Liver (tissue), 8 donors: ENCODE measurements at regions not wholly inside any gene's neighbourhood (a gene's known extent, or its start where the extent isn't known, plus 50 kb on each side); places are given as distances from the start of the nearest gene placed in this dataset.
"Not testable (repeated sequence)": the region's sequence is repeated elsewhere in the genome, so short reads cannot be mapped to it uniquely, and the experiment has no call there.

Source experiments
- DNase-seq: peaks from one replicate; pipeline ENCODE4 v3.0.0-alpha.2; 2017; ENCODE audit warnings: low spot score
- H3K27ac ChIP-seq, 2 donors: one replicate each; pipeline ENCODE4 v1.7.0; 2013; ENCODE audit warnings: inconsistent platforms in 2 of 2, low read length in 2 of 2, control low read depth in 1 of 2, low read depth in 1 of 2, mild to moderate bottlenecking in 1 of 2
- H3K27me3 ChIP-seq, 4 donors: one replicate each; pipeline versions ENCODE4 v1.6.1 to v1.7.0; 2013; ENCODE audit warnings: low read length in 3 of 4, inconsistent platforms in 1 of 4, mild to moderate bottlenecking in 1 of 4, moderate library complexity in 1 of 4; ENCODE audit not compliant: control insufficient read depth in 4 of 4, insufficient read depth in 4 of 4
- H3K36me3 ChIP-seq, 4 donors: one replicate each; pipeline versions ENCODE4 v1.6.1 to v1.7.0; 2013; ENCODE audit warnings: low read length in 3 of 4, mild to moderate bottlenecking in 3 of 4, low read depth in 1 of 4, moderate library complexity in 1 of 4; ENCODE audit not compliant: control insufficient read depth in 4 of 4, insufficient read depth in 3 of 4
- H3K4me1 ChIP-seq, 4 donors: one replicate each; pipeline versions ENCODE4 v1.6.1 to v1.7.0; 2013; ENCODE audit warnings: low read length in 3 of 4, mild to moderate bottlenecking in 3 of 4, moderate library complexity in 1 of 4; ENCODE audit not compliant: control insufficient read depth in 4 of 4, insufficient read depth in 4 of 4
- H3K4me3 ChIP-seq, 3 donors: one replicate each; pipeline versions ENCODE4 v1.6.1 to v1.7.0; 2013; ENCODE audit warnings: low read length in 3 of 3, control low read depth in 1 of 3, low read depth in 1 of 3, mild to moderate bottlenecking in 1 of 3
- H3K9ac ChIP-seq, 2 donors: one replicate each; pipeline ENCODE4 v1.7.0; 2013; ENCODE audit warnings: low read length in 2 of 2, mild to moderate bottlenecking in 2 of 2, moderate library complexity in 2 of 2, control low read depth in 1 of 2, low read depth in 1 of 2
- H3K9me3 ChIP-seq, 4 donors: one replicate each; pipeline versions ENCODE4 v1.6.1 to v1.7.0; 2013; ENCODE audit warnings: low read length in 3 of 4; ENCODE audit not compliant: control insufficient read depth in 4 of 4
- CTCF ChIP-seq: fragments of 150-350 bp; IDR thresholded peaks from 2 replicates; pipeline ENCODE4 v1.5.1; 2017; ENCODE audit warnings: improper control_type of control experiment, low read depth, low read length; ENCODE audit not compliant: missing input control
- EGR1 ChIP-seq, 2 donors: IDR thresholded peaks; 2 replicates each; pipeline ENCODE4 v1.6.1; 2016 to 2018; ENCODE audit warnings: antibody characterized with exemption in 2 of 2, low read depth in 2 of 2
- FOXA1 ChIP-seq: IDR thresholded peaks from 2 replicates; pipeline ENCODE4 v1.6.1; 2016; ENCODE audit warnings: antibody characterized with exemption
- FOXA2 ChIP-seq: IDR thresholded peaks from 2 replicates; pipeline ENCODE4 v1.6.1; 2016; ENCODE audit warnings: antibody characterized with exemption
- GABPA ChIP-seq, 2 donors: IDR thresholded peaks in 1 of 2; conservative IDR thresholded peaks in 1 of 2; 2 replicates each; pipeline ENCODE4 v1.6.1; 2016; ENCODE audit warnings: antibody characterized with exemption in 2 of 2, mild to moderate bottlenecking in 1 of 2, moderate library complexity in 1 of 2
- HNF4A ChIP-seq, 2 donors: conservative IDR thresholded peaks; 2 replicates each; pipeline ENCODE4 v1.6.1; 2016; ENCODE audit warnings: antibody characterized with exemption in 2 of 2, mild to moderate bottlenecking in 2 of 2
- HNF4G ChIP-seq: IDR thresholded peaks from 2 replicates; pipeline ENCODE4 v1.6.1; 2016; ENCODE audit warnings: antibody characterized with exemption
- JUND ChIP-seq, 2 donors: IDR thresholded peaks; 2 replicates each; pipeline ENCODE4 v1.6.1; 2016; ENCODE audit warnings: antibody characterized with exemption in 2 of 2
- NR2F2 ChIP-seq: IDR thresholded peaks from 2 replicates; pipeline ENCODE4 v1.6.1; 2016; ENCODE audit warnings: antibody characterized with exemption
- RAD21 ChIP-seq, 2 donors: IDR thresholded peaks; 2 replicates each; pipeline ENCODE4 v1.6.1; 2016; ENCODE audit warnings: antibody characterized with exemption in 2 of 2, mild to moderate bottlenecking in 2 of 2
- RXRA ChIP-seq, 2 donors: IDR thresholded peaks; 2 replicates each; pipeline ENCODE4 v1.6.1; 2017 to 2018; ENCODE audit warnings: antibody characterized with exemption in 2 of 2, mild to moderate bottlenecking in 1 of 2
- SP1 ChIP-seq: IDR thresholded peaks from 2 replicates; pipeline ENCODE4 v1.6.1; 2018; ENCODE audit warnings: antibody characterized with exemption, mild to moderate bottlenecking
- TAF1 ChIP-seq: conservative IDR thresholded peaks from 2 replicates; pipeline ENCODE4 v1.6.1; 2016; ENCODE audit warnings: antibody characterized with exemption, mild to moderate bottlenecking
- YY1 ChIP-seq: IDR thresholded peaks from 2 replicates; pipeline ENCODE4 v1.6.1; 2016; ENCODE audit warnings: antibody characterized with exemption, mild to moderate bottlenecking
- WGBS: extraction: QIAGEN DNeasy Blood & Tissue Kit; methylation state at CpG from one replicate; pipeline ENCODE4 v1.1.7; 2013; 5-methylcytosine and 5-hydroxymethylcytosine counted together
- TF ChIP-seq, protein P1 (sequence below): IDR thresholded peaks from 2 replicates; pipeline ENCODE4 v1.6.1; 2016; ENCODE audit warnings: antibody characterized with exemption
- TF ChIP-seq, protein P2 (sequence below): IDR thresholded peaks from 2 replicates; pipeline ENCODE4 v1.6.1; 2016; ENCODE audit warnings: antibody characterized with exemption, mild to moderate bottlenecking
- donor health status: healthy.
- donor health status: healthy.
- donor health status: healthy.
- donor health status: healthy.
- donor health status: healthy.

- Histone ChIP-seq H3K36me3 (no peaks in the 10 kb centered on the region), H3K4me1 (no peaks in the 10 kb centered on the region), H3K27me3 (no peaks in the 10 kb centered on the region), H3K9me3 (peaks cover 0 to 5% (median 0%) of the 10 kb centered on the region in 4 donors), H3K4me3 (no peak overlapping the region), H3K27ac (no peak overlapping the region), H3K9ac (no peak overlapping the region)
- no peak for DNase-seq
- WGBS: 70% methylated on average over 12 of the region's 12 CpGs
- TF ChIP-seq HNF4A (conservative IDR thresholded peaks at IDR 0.05) (no peak), JUND (IDR thresholded peaks at IDR 0.05) (no peak), TAF1 (no peak), RAD21 (IDR thresholded peaks at IDR 0.05) (no peak), HNF4G (no peak), SP1 (no peak), RXRA (IDR thresholded peaks at IDR 0.05) (no peak), YY1 (no peak)
- TF ChIP-seq, protein P1, sequence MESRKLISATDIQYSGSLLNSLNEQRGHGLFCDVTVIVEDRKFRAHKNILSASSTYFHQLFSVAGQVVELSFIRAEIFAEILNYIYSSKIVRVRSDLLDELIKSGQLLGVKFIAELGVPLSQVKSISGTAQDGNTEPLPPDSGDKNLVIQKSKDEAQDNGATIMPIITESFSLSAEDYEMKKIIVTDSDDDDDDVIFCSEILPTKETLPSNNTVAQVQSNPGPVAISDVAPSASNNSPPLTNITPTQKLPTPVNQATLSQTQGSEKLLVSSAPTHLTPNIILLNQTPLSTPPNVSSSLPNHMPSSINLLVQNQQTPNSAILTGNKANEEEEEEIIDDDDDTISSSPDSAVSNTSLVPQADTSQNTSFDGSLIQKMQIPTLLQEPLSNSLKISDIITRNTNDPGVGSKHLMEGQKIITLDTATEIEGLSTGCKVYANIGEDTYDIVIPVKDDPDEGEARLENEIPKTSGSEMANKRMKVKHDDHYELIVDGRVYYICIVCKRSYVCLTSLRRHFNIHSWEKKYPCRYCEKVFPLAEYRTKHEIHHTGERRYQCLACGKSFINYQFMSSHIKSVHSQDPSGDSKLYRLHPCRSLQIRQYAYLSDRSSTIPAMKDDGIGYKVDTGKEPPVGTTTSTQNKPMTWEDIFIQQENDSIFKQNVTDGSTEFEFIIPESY: no peak
Measured at GRCh38 chr20:61099806-61100205, 152.3 kb upstream of the CDH4 start.

- H3K9me3 ChIP-seq: peaks cover 0 to 5% (median 0%) of the 10 kb centered on the region in 4 donors
- no peak overlapping the region for H3K4me3 ChIP-seq
- no peaks in the 10 kb centered on the region for H3K36me3 ChIP-seq
- no peak overlapping the region for H3K27ac ChIP-seq
- no peak for DNase-seq
- no peak overlapping the region for H3K9ac ChIP-seq
- H3K27me3 ChIP-seq: no peaks in the 10 kb centered on the region
- WGBS: 72% methylated on average over 7 of the region's 7 CpGs
- no peak for TF ChIP-seq EGR1 (IDR thresholded peaks at IDR 0.05; ENCODE audit: low read depth in 2 of 2)
- no peak for TF ChIP-seq JUND (IDR thresholded peaks at IDR 0.05)
- TF ChIP-seq FOXA1: no peak
- TF ChIP-seq SP1: no peak
- no peak for TF ChIP-seq GABPA (IDR thresholded peaks at IDR 0.05 in 1 of 2, conservative IDR thresholded peaks at IDR 0.05 in 1 of 2)
- no peak for TF ChIP-seq FOXA2
- no peak for TF ChIP-seq HNF4G
- no peaks in the 10 kb centered on the region for H3K4me1 ChIP-seq
Measured at GRCh38 chr20:61100489-61100888, 151.6 kb upstream of the CDH4 start.

- H3K27ac ChIP-seq, H3K9me3 ChIP-seq, DNase-seq, H3K27me3 ChIP-seq, H3K9ac ChIP-seq, H3K36me3 ChIP-seq, H3K4me1 ChIP-seq, H3K4me3 ChIP-seq: not testable (repeated sequence)
- 70% methylated on average over 8 of the region's 8 CpGs for WGBS
Measured at GRCh38 chr20:61101321-61101720, 150.7 kb upstream of the CDH4 start.

DNA sequence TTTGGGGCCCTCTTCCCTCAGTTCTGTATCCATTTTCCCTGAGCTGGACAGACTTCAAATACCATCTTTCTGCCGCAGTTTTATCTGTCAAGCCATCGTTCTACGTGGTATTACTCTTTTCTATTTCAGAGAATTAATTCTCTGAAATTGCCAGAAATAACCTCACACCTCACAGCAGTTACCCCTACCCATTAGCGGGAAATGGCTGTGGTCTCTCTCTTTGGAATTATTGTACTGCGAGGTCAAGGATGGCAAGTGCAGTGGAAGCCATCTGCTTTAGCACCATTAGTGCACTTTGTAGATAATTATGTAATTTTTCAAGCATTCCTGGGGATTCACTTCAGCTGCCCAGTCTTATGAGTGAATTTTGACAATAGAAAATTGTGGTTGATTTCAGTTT, 147.8 kb upstream of the CDH4 start:
- H3K9ac ChIP-seq: no peak overlapping the region
- no peak overlapping the region for H3K4me3 ChIP-seq
- H3K9me3 ChIP-seq: no peaks in the 10 kb centered on the region
- H3K4me1 ChIP-seq: no peaks in the 10 kb centered on the region
- DNase-seq: no peak
- no peaks in the 10 kb centered on the region for H3K36me3 ChIP-seq
- no peak overlapping the region for H3K27ac ChIP-seq
- H3K27me3 ChIP-seq: no peaks in the 10 kb centered on the region
- 90% methylated on average over 5 of the region's 5 CpGs for WGBS
- TF ChIP-seq FOXA1 (no peak), RXRA (IDR thresholded peaks at IDR 0.05) (no peak), EGR1 (IDR thresholded peaks at IDR 0.05; ENCODE audit: low read depth in 2 of 2) (no peak), CTCF (no peak), NR2F2 (no peak), GABPA (IDR thresholded peaks at IDR 0.05 in 1 of 2, conservative IDR thresholded peaks at IDR 0.05 in 1 of 2) (no peak)
- TF ChIP-seq, protein P1: no peak
- TF ChIP-seq, protein P2, sequence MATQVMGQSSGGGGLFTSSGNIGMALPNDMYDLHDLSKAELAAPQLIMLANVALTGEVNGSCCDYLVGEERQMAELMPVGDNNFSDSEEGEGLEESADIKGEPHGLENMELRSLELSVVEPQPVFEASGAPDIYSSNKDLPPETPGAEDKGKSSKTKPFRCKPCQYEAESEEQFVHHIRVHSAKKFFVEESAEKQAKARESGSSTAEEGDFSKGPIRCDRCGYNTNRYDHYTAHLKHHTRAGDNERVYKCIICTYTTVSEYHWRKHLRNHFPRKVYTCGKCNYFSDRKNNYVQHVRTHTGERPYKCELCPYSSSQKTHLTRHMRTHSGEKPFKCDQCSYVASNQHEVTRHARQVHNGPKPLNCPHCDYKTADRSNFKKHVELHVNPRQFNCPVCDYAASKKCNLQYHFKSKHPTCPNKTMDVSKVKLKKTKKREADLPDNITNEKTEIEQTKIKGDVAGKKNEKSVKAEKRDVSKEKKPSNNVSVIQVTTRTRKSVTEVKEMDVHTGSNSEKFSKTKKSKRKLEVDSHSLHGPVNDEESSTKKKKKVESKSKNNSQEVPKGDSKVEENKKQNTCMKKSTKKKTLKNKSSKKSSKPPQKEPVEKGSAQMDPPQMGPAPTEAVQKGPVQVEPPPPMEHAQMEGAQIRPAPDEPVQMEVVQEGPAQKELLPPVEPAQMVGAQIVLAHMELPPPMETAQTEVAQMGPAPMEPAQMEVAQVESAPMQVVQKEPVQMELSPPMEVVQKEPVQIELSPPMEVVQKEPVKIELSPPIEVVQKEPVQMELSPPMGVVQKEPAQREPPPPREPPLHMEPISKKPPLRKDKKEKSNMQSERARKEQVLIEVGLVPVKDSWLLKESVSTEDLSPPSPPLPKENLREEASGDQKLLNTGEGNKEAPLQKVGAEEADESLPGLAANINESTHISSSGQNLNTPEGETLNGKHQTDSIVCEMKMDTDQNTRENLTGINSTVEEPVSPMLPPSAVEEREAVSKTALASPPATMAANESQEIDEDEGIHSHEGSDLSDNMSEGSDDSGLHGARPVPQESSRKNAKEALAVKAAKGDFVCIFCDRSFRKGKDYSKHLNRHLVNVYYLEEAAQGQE: no peak
